Right atrium auricular region (tissue), 2 donors: ENCODE measurements at regions not wholly inside any gene's neighbourhood (a gene's known extent, or its start where the extent isn't known, plus 50 kb on each side); places are given as distances from the start of the nearest gene placed in this dataset.

Experiments used
- DNase-seq: peaks from one replicate; pipeline ENCODE4 v3.0.0-alpha.2; 2019; ENCODE audit warnings: low spot score
- H3K27ac ChIP-seq, 2 donors: fragments of 200-600 bp; sonication (generic); 1 replicate in 1 of 2; 2 replicates in 1 of 2; pipeline ENCODE4 v1.5.1; 2016 to 2019
- H3K27me3 ChIP-seq, 2 donors: fragments of 200-600 bp; sonication (generic); one replicate each; pipeline versions ENCODE4 v1.5.1 to v1.6.0; 2017 to 2019
- H3K36me3 ChIP-seq: fragments of 200-600 bp; sonication (generic); one replicate; pipeline ENCODE4 v1.5.1; 2016
- H3K4me1 ChIP-seq, 2 donors: fragments of 200-600 bp; sonication (generic); one replicate each; pipeline versions ENCODE4 v1.5.1 to v1.6.0; 2017 to 2019
- H3K4me3 ChIP-seq, 2 donors: fragments of 200-600 bp; sonication (generic); 1 replicate in 1 of 2; 2 replicates in 1 of 2; pipeline ENCODE4 v1.5.1; 2017 to 2019; ENCODE audit warnings: mild to moderate bottlenecking in 1 of 2, moderate library complexity in 1 of 2
- H3K9me3 ChIP-seq, 2 donors: fragments of 200-600 bp; sonication (generic); one replicate each; pipeline ENCODE4 v1.5.1; 2019
- CTCF ChIP-seq, 2 donors: fragments of 200-600 bp; sonication (generic); IDR thresholded peaks; one replicate each; pipeline ENCODE4 v1.5.1; 2019; ENCODE audit warnings: antibody characterized with exemption in 2 of 2

DNA sequence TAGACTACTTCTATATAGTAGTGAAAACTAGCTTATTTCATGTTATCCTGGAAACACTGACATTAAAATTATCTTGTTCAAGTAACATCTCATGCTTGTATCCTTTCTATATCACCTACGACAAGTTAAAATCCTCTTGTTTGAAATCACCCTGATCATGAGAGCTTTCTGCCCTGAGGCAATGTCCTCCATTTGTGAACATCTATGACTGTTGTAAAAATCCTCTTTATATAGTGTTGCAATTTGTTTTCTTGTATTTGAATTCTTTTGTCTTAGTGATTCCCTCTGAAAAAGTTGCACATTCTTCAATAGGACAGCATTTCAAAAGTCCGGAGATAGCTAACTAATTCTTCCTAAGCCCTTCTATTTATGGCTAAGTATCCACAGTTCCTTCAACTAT, 480.3 kb downstream of the NSUN3 start:
- Histone ChIP-seq H3K9me3 (no peaks in the 10 kb centered on the region), H3K27me3 (no peaks in the 10 kb centered on the region), H3K27ac (no peak overlapping the region), H3K4me1 (no peaks in the 10 kb centered on the region), H3K36me3 (no peaks in the 10 kb centered on the region), H3K4me3 (no peak overlapping the region)
- no peak for DNase-seq
- TF ChIP-seq CTCF (IDR thresholded peaks at IDR 0.05): no peak

DNA sequence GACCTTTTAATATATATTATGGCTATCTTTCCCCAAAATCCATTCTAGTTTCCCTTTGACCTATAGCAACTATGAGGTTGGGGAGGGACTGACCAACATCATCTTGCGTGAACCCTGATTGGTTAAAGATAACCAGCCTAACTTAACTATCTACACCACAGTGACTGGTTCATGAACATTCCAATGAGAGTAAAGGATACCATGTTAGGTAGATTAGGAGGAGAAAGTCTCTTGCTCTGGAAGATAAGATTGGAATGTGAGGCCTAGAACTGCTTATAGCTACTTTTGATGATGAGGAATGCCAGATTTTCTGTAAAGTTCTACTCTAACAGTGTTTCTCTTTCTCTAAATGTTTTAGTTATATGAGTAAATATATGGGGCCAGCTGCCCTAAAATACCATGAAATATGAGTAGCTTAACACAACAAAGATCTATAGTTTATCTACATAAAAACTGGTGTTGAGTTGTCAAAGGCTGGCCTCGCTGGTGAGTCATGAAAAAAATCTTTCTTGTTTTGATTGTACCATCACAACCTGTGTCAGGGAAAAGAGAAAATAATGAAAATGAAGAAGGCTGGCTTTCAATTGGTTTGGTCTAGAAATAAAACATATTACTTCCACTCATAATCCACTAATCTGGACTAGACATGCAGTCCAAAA, 481.4 kb downstream of the NSUN3 start:
- H3K36me3 ChIP-seq: no peaks in the 10 kb centered on the region
- no peaks in the 10 kb centered on the region for H3K4me1 ChIP-seq
- peaks cover 0 to 5% of the 10 kb centered on the region in 2 donors for H3K9me3 ChIP-seq
- no peak for DNase-seq
- no peak overlapping the region for H3K27ac ChIP-seq
- no peak for TF ChIP-seq CTCF (IDR thresholded peaks at IDR 0.05)
- H3K4me3 ChIP-seq: no peak overlapping the region
- H3K27me3 ChIP-seq: no peaks in the 10 kb centered on the region

DNA sequence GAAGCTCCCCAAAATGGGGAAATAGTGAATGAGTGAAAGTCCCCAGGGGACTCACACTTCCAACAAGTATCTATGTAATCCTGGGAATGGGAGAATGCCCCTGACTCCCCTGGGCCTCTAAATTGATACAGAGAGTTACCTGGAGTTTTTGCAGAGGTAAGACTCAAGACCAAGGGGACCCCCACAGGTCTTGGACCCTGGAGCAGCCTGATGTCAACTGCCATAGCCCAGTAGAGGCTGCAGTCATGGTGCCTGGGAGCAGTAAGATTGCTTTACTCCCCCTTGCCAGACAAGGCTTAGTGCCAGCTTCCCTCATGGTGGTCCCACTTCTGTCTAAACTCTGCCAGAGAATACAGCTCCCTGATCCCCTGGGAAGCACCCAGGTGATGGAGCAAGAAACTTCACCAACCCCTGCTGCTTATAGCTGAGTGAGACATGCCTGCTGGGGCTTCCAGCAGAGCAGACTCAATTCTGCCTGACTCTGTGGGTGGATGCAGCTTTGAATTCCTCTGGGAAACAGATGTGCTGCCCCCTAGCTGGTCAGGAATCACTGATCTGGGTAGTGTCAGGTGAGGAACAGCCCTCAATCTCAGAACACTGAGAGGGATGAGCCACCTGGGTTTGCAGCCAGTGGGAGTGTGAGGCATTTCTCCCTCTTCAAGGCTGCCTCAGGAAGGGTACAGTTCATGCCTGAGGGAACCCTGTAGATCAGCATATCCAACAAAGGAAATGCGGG, 485.9 kb downstream of the NSUN3 start:
- H3K36me3 ChIP-seq: no peaks in the 10 kb centered on the region
- H3K4me3 ChIP-seq: no peak overlapping the region
- no peaks in the 10 kb centered on the region for H3K4me1 ChIP-seq
- H3K27me3 ChIP-seq: no peaks in the 10 kb centered on the region
- H3K27ac ChIP-seq: no peak overlapping the region
- no peak for TF ChIP-seq CTCF (IDR thresholded peaks at IDR 0.05)
- no peak for DNase-seq
- peaks cover 0 to 21% of the 10 kb centered on the region in 2 donors for H3K9me3 ChIP-seq

GRCh38 chr3:94561094-94561493, 498.2 kb downstream of the NSUN3 start:
- Histone ChIP-seq H3K27me3 (no peaks in the 10 kb centered on the region), H3K27ac (no peak overlapping the region), H3K4me1 (no peaks in the 10 kb centered on the region), H3K36me3 (no peaks in the 10 kb centered on the region), H3K4me3 (no peak overlapping the region), H3K9me3 (peaks cover 0 to 16% of the 10 kb centered on the region in 2 donors)
- no peak for TF ChIP-seq CTCF (IDR thresholded peaks at IDR 0.05)
- no peak for DNase-seq

DNA sequence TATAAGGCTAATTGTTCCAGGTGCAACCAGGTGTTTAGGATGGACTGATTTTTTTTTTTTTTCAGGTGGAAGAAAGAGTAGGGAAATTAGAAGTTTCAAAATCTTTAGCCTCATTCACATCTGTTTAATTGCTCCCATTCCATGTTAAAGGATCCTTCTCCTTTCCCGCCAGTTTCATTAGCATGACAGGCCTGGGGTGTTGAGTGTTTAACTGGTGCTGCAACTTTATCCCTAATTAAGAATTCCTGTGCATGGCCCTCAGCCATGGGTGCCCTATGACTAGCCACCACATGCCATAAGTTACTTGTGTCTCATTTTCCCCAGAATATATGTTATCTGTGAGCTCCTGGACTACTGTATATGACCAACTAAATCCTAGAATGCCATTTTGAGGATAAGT, 501.4 kb downstream of the NSUN3 start:
- H3K36me3 ChIP-seq: no peaks in the 10 kb centered on the region
- H3K4me3 ChIP-seq: no peak overlapping the region
- H3K27ac ChIP-seq: no peak overlapping the region
- no peaks in the 10 kb centered on the region for H3K27me3 ChIP-seq
- H3K4me1 ChIP-seq: no peaks in the 10 kb centered on the region
- no peak for TF ChIP-seq CTCF (IDR thresholded peaks at IDR 0.05)
- DNase-seq: no peak
- no peaks in the 10 kb centered on the region for H3K9me3 ChIP-seq
